ENCODE measurements at regions not wholly inside any gene's neighbourhood (a gene's known extent, or its start where the extent isn't known, plus 50 kb on each side); places are given as distances from the start of the nearest gene placed in this dataset.

DNA sequence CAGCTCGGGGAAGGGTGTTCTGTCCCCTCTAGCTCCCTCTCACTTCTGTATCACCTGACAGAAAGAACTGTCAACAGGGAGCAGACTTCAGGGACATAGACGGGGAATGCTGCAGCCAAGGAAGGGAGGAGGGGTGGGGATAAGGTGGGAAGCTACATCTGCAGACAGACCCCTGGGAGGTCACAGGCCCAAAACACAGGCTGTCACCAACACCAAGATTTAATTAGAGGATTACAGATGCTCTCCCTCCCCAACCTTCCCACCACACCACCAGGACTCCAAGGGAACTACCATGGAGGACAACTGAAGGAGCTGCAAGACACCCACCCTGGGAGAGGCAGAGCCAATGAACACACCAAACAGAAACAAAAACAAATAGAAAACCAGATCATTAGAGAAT is 425.2 kb upstream of the VSTM2A start:
- no peak for FAIRE-seq
- Histone ChIP-seq H3K4me3 (ENCODE audit: low read depth in 1 of 3, low read length in 3 of 3) (no peak overlapping the region), H3K27ac (ENCODE audit: low read depth in 1 of 3, low read length in 2 of 3) (no peak overlapping the region), H3K9me3 (ENCODE audit: control insufficient read depth in 2 of 2, insufficient read depth in 1 of 2, low read depth in 1 of 2, low read length in 1 of 2) (peaks cover 0 to 2% of the 10 kb centered on the region in 2 donors), H3K36me3 (ENCODE audit: control insufficient read depth in 3 of 3, insufficient read depth in 2 of 3, low read depth in 1 of 3, low read length in 3 of 3) (no peaks in the 10 kb centered on the region), H3K4me1 (ENCODE audit: control insufficient read depth in 3 of 3, insufficient read depth in 2 of 3, low read depth in 1 of 3, low read length in 2 of 3) (no peaks in the 10 kb centered on the region), H3K27me3 (ENCODE audit: control insufficient read depth in 3 of 3, insufficient read depth in 3 of 3, low read length in 3 of 3) (no peaks in the 10 kb centered on the region)
- WGBS, 3 donors, result 28 to 52% (median 39%) methylated on average over 2 of the region's 2 CpGs
- DNase-seq, result no peak

GRCh38 chr7:54129035-54129434 is 413.1 kb upstream of the VSTM2A start:
- FAIRE-seq (no peak), DNase-seq (no peak)
- peaks cover 0 to 9% of the 10 kb centered on the region in 2 donors for H3K9me3 ChIP-seq (ENCODE audit: control insufficient read depth in 2 of 2, insufficient read depth in 1 of 2, low read depth in 1 of 2, low read length in 1 of 2)
- no peak overlapping the region for H3K4me3 ChIP-seq (ENCODE audit: low read depth in 1 of 3, low read length in 3 of 3)
- H3K4me1 ChIP-seq (ENCODE audit: control insufficient read depth in 3 of 3, insufficient read depth in 2 of 3, low read depth in 1 of 3, low read length in 2 of 3), result no peaks in the 10 kb centered on the region
- H3K27me3 ChIP-seq (ENCODE audit: control insufficient read depth in 3 of 3, insufficient read depth in 3 of 3, low read length in 3 of 3), result no peaks in the 10 kb centered on the region
- H3K27ac ChIP-seq (ENCODE audit: low read depth in 1 of 3, low read length in 2 of 3), result no peak overlapping the region
- no peaks in the 10 kb centered on the region for H3K36me3 ChIP-seq (ENCODE audit: control insufficient read depth in 3 of 3, insufficient read depth in 2 of 3, low read depth in 1 of 3, low read length in 3 of 3)

- no peak overlapping the region for H3K27ac ChIP-seq (ENCODE audit: low read depth in 1 of 3, low read length in 2 of 3)
- no peaks in the 10 kb centered on the region for H3K36me3 ChIP-seq (ENCODE audit: control insufficient read depth in 3 of 3, insufficient read depth in 2 of 3, low read depth in 1 of 3, low read length in 3 of 3)
- no peak overlapping the region for H3K4me3 ChIP-seq (ENCODE audit: low read depth in 1 of 3, low read length in 3 of 3)
- no peak for DNase-seq
- H3K9me3 ChIP-seq (ENCODE audit: control insufficient read depth in 2 of 2, insufficient read depth in 1 of 2, low read depth in 1 of 2, low read length in 1 of 2), result peaks cover 2 to 14% of the 10 kb centered on the region in 2 donors
- H3K27me3 ChIP-seq (ENCODE audit: control insufficient read depth in 3 of 3, insufficient read depth in 3 of 3, low read length in 3 of 3), result no peaks in the 10 kb centered on the region
- H3K4me1 ChIP-seq (ENCODE audit: control insufficient read depth in 3 of 3, insufficient read depth in 2 of 3, low read depth in 1 of 3, low read length in 2 of 3), result no peaks in the 10 kb centered on the region
- FAIRE-seq, result no peak
Observed at GRCh38 chr7:54141576-54141975, 400.6 kb upstream of the VSTM2A start.

- peaks cover 3 to 19% of the 10 kb centered on the region in 2 donors for H3K9me3 ChIP-seq (ENCODE audit: control insufficient read depth in 2 of 2, insufficient read depth in 1 of 2, low read depth in 1 of 2, low read length in 1 of 2)
- no peaks in the 10 kb centered on the region for H3K27me3 ChIP-seq (ENCODE audit: control insufficient read depth in 3 of 3, insufficient read depth in 3 of 3, low read length in 3 of 3)
- H3K4me3 ChIP-seq (ENCODE audit: low read depth in 1 of 3, low read length in 3 of 3), result no peak overlapping the region
- no peak overlapping the region for H3K27ac ChIP-seq (ENCODE audit: low read depth in 1 of 3, low read length in 2 of 3)
- whole genome bisulfite sequencing, 3 donors, result 84 to 85% (median 84%) methylated on average over 8 of the region's 8 CpGs
- DNase-seq, result no peak
- H3K36me3 ChIP-seq (ENCODE audit: control insufficient read depth in 3 of 3, insufficient read depth in 2 of 3, low read depth in 1 of 3, low read length in 3 of 3), result no peaks in the 10 kb centered on the region
- FAIRE-seq, result no peak
- no peaks in the 10 kb centered on the region for H3K4me1 ChIP-seq (ENCODE audit: control insufficient read depth in 3 of 3, insufficient read depth in 2 of 3, low read depth in 1 of 3, low read length in 2 of 3)
Observed at GRCh38 chr7:54145716-54146115, 396.5 kb upstream of the VSTM2A start.

DNA sequence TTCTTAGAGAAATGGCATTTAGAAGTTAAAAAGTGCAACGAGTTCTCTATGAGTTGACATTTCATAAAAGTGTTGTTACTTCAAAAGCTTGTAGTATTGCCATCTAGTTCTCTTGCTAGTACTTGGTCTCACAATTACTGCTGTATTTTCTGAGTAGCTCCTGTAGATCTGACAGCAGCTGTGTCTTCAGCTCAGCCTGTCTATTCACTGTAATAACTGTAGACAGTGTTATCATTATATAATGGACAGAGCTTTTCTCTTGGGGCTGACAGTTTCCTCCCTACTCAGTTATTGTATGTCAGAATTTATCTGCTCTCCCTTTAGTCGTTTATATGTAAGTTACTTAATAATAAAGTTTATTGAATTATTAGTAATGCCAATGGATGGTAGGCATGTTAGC is 388.7 kb upstream of the VSTM2A start:
- no peak overlapping the region for H3K27ac ChIP-seq (ENCODE audit: low read depth in 1 of 3, low read length in 2 of 3)
- H3K9me3 ChIP-seq (ENCODE audit: control insufficient read depth in 2 of 2, insufficient read depth in 1 of 2, low read depth in 1 of 2, low read length in 1 of 2), result no peaks in the 10 kb centered on the region
- no peaks in the 10 kb centered on the region for H3K4me1 ChIP-seq (ENCODE audit: control insufficient read depth in 3 of 3, insufficient read depth in 2 of 3, low read depth in 1 of 3, low read length in 2 of 3)
- DNase-seq (no peak), FAIRE-seq (no peak)
- H3K27me3 ChIP-seq (ENCODE audit: control insufficient read depth in 3 of 3, insufficient read depth in 3 of 3, low read length in 3 of 3), result no peaks in the 10 kb centered on the region
- no peaks in the 10 kb centered on the region for H3K36me3 ChIP-seq (ENCODE audit: control insufficient read depth in 3 of 3, insufficient read depth in 2 of 3, low read depth in 1 of 3, low read length in 3 of 3)
- WGBS, 3 donors, result 55 to 60% (median 56%) methylated on average over 2 of the region's 2 CpGs
- H3K4me3 ChIP-seq (ENCODE audit: low read depth in 1 of 3, low read length in 3 of 3), result no peak overlapping the region

DNA sequence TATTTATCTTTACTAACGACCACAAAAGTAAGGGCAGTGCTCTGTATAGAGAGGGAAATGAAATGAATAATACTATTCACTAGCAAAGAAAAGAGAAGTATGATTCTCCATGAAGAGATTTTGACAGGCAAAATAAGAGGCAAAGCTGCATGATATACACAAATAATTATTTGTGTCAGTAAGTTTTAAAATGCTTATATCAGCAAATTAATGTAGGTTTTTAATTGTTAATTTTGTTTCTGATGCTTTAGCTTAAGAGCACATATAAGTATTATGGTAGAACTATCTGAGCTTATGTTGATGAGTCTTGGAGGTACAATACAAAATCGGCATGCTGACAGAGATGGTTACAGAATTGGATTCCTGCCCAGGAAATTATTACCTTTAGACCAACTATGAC is 383.1 kb upstream of the VSTM2A start:
- Histone ChIP-seq H3K27ac (ENCODE audit: low read depth in 1 of 3, low read length in 2 of 3) (no peak overlapping the region), H3K36me3 (ENCODE audit: control insufficient read depth in 3 of 3, insufficient read depth in 2 of 3, low read depth in 1 of 3, low read length in 3 of 3) (no peaks in the 10 kb centered on the region), H3K4me1 (ENCODE audit: control insufficient read depth in 3 of 3, insufficient read depth in 2 of 3, low read depth in 1 of 3, low read length in 2 of 3) (no peaks in the 10 kb centered on the region), H3K9me3 (ENCODE audit: control insufficient read depth in 2 of 2, insufficient read depth in 1 of 2, low read depth in 1 of 2, low read length in 1 of 2) (peaks cover 0 to 6% of the 10 kb centered on the region in 2 donors), H3K4me3 (ENCODE audit: low read depth in 1 of 3, low read length in 3 of 3) (no peak overlapping the region), H3K27me3 (ENCODE audit: control insufficient read depth in 3 of 3, insufficient read depth in 3 of 3, low read length in 3 of 3) (no peaks in the 10 kb centered on the region)
- DNase-seq (no peak), FAIRE-seq (no peak)
- 55 to 67% (median 59%) methylated on average over 2 of the region's 2 CpGs for WGBS, 3 donors

DNA sequence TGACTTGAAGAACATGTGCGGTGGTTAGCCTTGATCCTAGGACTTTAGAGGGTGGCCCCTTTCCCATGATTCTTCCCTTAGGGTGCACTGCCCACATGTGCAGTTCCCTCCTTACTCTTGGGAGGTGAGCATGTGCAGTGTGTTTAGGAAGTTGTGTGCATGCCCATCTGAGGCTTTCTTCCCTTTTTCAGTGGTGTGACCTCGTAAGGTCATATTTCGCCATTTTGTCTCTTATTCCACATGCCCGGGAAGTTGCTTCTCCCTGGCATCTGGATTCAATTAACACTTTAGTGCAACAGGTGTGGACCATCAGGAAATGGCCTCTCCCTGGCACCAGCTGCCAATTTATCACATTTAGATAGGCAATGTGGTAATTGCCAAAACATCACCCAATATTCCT is 380.6 kb upstream of the VSTM2A start:
- Histone ChIP-seq H3K27me3 (ENCODE audit: control insufficient read depth in 3 of 3, insufficient read depth in 3 of 3, low read length in 3 of 3) (no peaks in the 10 kb centered on the region), H3K4me3 (ENCODE audit: low read depth in 1 of 3, low read length in 3 of 3) (no peak overlapping the region), H3K9me3 (ENCODE audit: control insufficient read depth in 2 of 2, insufficient read depth in 1 of 2, low read depth in 1 of 2, low read length in 1 of 2) (peaks cover 0 to 8% of the 10 kb centered on the region in 2 donors), H3K27ac (ENCODE audit: low read depth in 1 of 3, low read length in 2 of 3) (no peak overlapping the region), H3K4me1 (ENCODE audit: control insufficient read depth in 3 of 3, insufficient read depth in 2 of 3, low read depth in 1 of 3, low read length in 2 of 3) (no peaks in the 10 kb centered on the region), H3K36me3 (ENCODE audit: control insufficient read depth in 3 of 3, insufficient read depth in 2 of 3, low read depth in 1 of 3, low read length in 3 of 3) (no peaks in the 10 kb centered on the region)
- 89 to 92% (median 89%) methylated on average over 4 of the region's 4 CpGs for WGBS, 3 donors
- no peak for DNase-seq
- FAIRE-seq, result no peak

DNA sequence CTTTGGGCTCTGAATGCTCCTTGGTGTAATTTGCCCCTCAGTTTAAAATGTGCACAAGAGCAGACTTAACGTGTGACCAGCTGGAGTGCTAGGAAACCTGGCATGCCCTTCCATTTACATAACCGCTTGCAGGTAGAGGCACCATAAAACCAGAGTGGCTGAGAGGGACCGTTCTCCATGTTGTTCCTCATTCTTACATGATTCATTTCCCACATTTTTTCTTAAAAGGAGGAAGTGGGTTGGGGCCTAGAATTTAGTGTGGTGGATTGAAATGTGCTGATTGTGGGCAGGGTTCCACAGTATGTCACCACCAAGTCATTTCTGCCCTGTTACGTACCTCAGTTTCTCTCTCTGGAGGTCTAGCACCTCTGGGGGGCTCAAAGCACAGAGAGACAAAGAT is 375.8 kb upstream of the VSTM2A start:
- 62 to 79% (median 73%) methylated on average over 4 of the region's 4 CpGs for WGBS, 3 donors
- no peak for DNase-seq
- Histone ChIP-seq H3K4me1 (ENCODE audit: control insufficient read depth in 3 of 3, insufficient read depth in 2 of 3, low read depth in 1 of 3, low read length in 2 of 3) (no peaks in the 10 kb centered on the region), H3K27ac (ENCODE audit: low read depth in 1 of 3, low read length in 2 of 3) (no peak overlapping the region), H3K4me3 (ENCODE audit: low read depth in 1 of 3, low read length in 3 of 3) (no peak overlapping the region), H3K27me3 (ENCODE audit: control insufficient read depth in 3 of 3, insufficient read depth in 3 of 3, low read length in 3 of 3) (no peaks in the 10 kb centered on the region), H3K36me3 (ENCODE audit: control insufficient read depth in 3 of 3, insufficient read depth in 2 of 3, low read depth in 1 of 3, low read length in 3 of 3) (no peaks in the 10 kb centered on the region), H3K9me3 (ENCODE audit: control insufficient read depth in 2 of 2, insufficient read depth in 1 of 2, low read depth in 1 of 2, low read length in 1 of 2) (peaks cover 0 to 8% of the 10 kb centered on the region in 2 donors)
- no peak for FAIRE-seq

DNA sequence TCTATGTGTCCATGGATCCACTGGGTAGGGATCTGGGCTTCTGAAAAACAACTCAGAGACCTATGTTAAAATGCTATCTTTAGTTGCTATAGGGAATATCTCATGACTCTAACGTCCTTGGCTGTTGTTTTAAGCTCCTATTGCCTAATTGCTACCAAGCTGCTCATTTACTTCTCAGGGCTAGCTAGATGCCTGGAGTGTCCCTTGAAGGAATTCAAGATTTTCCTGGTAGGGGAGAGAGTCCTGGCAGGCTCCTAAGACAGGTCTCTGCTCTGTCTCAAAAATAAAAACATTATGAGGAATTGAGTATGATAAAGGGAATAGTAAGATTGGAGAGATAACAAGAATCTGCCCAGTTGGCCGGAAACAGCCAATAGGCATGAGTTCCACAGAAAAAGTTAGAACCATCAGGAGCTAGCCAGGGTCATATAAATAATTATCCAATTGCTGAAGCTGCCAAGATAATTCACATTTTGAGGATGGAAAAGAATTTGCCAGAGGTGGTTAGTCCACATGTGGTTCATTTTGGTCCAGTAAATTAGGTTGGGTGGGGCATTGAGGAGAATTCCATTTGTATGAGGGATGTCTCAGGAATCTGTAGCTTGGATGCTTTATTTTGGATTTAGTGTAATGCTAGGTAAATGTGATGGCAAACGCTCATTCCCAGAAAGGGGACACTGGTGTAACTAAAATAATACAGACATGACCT is 362.7 kb upstream of the VSTM2A start:
- DNase-seq (no peak), FAIRE-seq (no peak)
- no peaks in the 10 kb centered on the region for H3K27me3 ChIP-seq (ENCODE audit: control insufficient read depth in 3 of 3, insufficient read depth in 3 of 3, low read length in 3 of 3)
- peaks cover 0 to 8% of the 10 kb centered on the region in 2 donors for H3K9me3 ChIP-seq (ENCODE audit: control insufficient read depth in 2 of 2, insufficient read depth in 1 of 2, low read depth in 1 of 2, low read length in 1 of 2)
- no peak overlapping the region for H3K4me3 ChIP-seq (ENCODE audit: low read depth in 1 of 3, low read length in 3 of 3)
- H3K4me1 ChIP-seq (ENCODE audit: control insufficient read depth in 3 of 3, insufficient read depth in 2 of 3, low read depth in 1 of 3, low read length in 2 of 3), result no peaks in the 10 kb centered on the region
- no peaks in the 10 kb centered on the region for H3K36me3 ChIP-seq (ENCODE audit: control insufficient read depth in 3 of 3, insufficient read depth in 2 of 3, low read depth in 1 of 3, low read length in 3 of 3)
- H3K27ac ChIP-seq (ENCODE audit: low read depth in 1 of 3, low read length in 2 of 3), result no peak overlapping the region
- 63 to 75% (median 65%) methylated on average over 3 of the region's 3 CpGs for WGBS, 3 donors

All from small intestine (tissue), 7 donors.